ENCODE measurements at regions not wholly inside any gene's neighbourhood (a gene's known extent, or its start where the extent isn't known, plus 50 kb on each side); places are given as distances from the start of the nearest gene placed in this dataset.

GRCh38 chr9:80013891-80014290 is 442.1 kb downstream of the TLE4 start:
- TF ChIP-seq ZNF76 (CRISPR knock-in tag; IDR thresholded peaks at IDR 0.05; ENCODE audit: borderline replicate concordance), result no peak
- no peak for TF ChIP-seq ZNF551 (CRISPR knock-in tag; IDR thresholded peaks at IDR 0.05)
- TF ChIP-seq HNRNPK (IDR thresholded peaks at IDR 0.05; ENCODE audit: low read depth, low read length, poor library complexity, severe bottlenecking), result no peak
